GM21390 (cell line): ENCODE measurements at regions not wholly inside any gene's neighbourhood (a gene's known extent, or its start where the extent isn't known, plus 50 kb on each side); places are given as distances from the start of the nearest gene placed in this dataset.
"Not testable (repeated sequence)": the region's sequence is repeated elsewhere in the genome, so short reads cannot be mapped to it uniquely, and the experiment has no call there.

Experiments
- ATAC-seq: cut with Tn5 transposase; IDR thresholded peaks from one replicate; pipeline ENCODE4 v1.9.1; 2021; ENCODE audit not compliant: unreplicated experiment

DNA sequence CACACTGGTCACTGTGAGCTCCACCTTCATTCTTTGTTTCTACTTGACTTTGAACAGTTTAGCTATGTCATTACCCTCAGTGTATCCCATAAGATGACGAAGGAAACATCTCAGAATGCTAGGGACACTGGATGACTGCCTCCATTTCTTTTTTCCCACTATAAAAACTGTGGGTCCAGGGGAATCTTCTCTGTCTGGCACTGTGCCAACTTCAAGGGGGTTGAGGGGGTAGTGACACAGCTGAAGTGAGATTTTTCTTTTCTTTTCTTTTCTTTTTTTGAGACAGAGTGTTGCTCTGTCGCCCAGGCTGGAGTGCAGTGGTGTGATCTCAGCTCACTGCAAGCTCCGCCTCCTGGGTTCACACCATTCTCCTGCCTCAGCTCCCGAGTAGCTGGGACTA lies 302.6 kb upstream of the TARS1 start:
- ATAC-seq: not testable (repeated sequence)

DNA sequence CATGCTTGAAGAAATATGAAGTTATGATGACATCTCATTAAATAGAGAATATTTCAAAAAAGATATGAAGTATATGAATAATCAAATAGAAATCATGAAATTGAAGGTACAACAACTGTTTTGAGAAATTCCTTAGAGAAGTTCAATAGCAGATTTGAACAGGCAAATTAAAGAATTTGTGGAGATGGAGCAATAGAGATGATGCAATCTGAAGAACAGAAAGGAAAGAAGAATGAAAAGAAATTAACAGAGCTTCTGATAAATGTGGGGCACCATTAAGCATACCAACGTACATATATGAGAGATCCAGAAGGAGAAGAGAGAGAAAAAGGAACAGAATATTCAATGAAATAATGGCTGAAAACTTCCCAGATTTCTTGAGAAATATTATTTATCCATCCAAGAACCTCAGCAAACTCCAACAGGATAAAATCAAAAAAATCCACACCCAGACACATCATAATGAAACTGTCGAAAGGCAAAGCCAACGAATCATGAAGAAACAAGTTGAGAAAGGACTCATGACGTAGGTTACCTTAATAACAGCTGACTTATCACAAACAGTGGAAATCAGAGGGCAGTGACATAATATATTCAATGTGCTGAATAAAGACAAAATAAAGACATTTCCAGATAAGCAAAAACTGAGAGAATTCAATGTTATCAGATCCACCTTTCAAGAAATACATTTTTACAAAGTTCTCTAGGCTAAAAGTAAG lies 297.2 kb upstream of the TARS1 start:
- ATAC-seq: no peak

DNA sequence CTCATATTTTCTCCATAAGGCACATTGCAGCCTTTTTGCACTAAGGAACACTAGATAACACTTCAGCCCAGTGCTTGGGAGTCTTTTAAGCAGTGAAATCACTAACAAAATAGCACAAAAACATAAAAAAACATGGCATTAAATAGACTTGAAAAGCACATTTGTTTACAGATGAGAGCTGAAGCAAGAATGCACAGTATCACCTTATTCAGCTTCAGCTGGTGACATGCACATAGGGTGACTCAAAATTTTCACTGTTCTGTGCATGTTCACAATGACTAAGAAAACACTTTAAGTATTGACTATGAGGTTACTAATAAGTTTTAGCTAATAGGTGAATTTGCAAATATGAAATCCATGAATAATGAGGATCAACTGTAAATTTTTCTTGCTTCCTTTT lies 293.9 kb upstream of the TARS1 start:
- ATAC-seq: no peak

DNA sequence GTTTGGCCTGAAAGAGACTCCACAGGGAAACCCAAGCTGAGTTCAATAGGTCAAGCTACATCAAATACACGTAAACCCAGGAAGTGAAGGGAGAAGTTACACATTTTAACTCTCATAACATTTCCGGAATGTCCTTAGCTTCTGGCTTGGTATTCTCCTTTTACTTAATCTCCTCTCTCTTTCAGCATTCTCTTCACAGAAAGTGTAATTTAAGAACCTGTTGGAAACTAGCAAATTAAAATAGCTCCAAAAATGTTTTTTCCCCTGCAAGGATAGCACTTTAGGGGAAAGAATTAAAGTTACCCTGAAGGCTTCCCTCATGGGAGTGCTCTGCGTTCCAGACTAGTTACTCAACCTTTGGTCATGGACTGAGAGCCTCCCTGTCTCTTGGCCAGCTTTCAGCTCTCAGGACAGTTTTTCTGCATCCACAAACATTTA lies 292.7 kb upstream of the TARS1 start:
- no peak for ATAC-seq

DNA sequence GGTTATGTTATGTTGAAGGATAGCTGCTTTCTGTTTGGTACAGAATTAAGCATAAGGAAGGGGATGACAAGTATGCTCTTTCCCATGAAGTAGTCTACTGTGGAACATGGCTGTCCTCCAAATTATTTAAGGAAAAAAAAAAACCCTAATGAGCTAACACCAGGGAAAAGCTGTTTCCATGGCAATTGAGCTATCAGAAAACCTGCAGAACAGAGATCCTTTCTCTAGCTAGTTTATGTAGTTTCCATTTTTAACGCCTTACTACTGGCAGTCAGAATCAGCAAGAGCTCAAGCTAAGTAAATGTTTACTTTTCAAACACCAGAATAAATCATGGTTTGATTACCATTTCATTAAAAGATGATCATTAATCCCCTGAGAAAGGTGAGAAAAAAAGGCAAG lies 287.4 kb upstream of the TARS1 start:
- no peak for ATAC-seq

DNA sequence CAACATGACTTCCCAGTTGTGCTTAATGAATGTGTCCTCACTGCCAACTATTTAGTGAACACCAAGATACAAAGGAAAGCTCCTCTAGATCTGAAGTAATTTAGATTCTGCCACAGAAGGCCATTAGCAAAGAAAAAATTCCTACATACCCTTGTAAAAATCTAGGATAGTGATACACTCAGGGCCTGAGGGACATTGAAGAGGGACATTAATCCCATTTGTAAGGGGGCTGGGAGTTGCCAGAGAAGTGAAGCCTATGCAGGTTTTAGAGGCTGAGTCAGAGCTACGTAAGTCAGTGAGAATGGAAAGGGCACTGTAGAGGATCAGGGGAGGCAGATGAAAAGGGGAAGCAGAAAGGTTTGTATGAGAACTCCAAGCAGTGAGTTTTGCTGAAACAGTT lies 286.9 kb upstream of the TARS1 start:
- ATAC-seq: no peak

DNA sequence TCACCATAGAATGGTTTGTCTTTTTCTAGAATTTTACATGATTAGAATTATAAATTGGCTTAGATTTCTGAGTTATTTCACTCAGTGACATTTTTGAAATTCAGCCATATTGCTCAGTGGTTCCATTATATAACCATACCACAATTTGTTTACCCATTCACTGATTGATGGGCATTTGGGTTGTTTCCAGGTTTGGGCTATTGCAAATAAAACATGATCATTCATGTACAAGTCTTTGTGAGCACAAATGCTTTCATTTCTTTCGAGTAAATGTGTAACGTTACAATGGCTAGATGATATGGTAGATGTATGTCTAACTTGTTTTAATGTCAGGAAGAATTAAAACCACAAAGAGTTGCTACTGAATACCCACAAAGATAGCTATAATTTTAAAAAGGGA lies 279.9 kb upstream of the TARS1 start:
- no peak for ATAC-seq

DNA sequence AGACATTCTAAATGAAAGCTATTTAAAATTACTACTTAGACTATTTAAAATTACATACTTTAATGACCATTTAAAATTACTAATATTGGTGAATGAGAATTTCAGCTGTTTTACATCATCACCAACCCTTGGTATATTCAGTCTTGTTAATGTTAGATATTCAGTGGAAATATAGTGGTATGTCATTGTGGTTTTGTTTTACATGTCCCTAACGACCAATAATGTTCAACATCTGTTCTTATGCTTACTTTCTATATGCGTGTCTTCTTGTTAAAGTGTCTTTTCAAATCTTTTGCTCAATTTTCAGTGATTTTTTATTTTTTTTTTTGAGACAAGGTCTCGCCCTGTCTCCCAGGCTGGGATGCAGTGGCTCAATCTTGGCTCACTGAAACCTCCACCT lies 279.3 kb upstream of the TARS1 start:
- no peak for ATAC-seq

DNA sequence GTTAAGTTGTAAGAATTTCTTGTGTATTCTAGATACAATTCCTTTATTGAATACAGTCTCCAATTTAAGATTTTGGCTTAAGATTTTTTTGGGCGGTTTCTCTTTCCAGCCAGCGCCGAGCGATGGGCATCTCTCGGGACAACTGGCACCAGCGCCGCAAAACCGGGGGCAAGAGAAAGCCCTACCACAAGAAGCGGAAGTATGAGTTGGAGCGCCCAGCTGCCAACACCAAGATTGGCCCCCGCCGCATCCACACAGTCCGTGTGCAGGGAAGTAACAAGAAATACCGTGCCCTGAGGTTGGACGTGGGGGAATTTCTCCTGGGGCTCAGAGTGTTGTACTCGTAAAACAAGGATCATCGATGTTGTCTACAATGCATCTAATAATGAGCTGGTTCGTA lies 278.7 kb upstream of the TARS1 start:
- ATAC-seq: no peak

DNA sequence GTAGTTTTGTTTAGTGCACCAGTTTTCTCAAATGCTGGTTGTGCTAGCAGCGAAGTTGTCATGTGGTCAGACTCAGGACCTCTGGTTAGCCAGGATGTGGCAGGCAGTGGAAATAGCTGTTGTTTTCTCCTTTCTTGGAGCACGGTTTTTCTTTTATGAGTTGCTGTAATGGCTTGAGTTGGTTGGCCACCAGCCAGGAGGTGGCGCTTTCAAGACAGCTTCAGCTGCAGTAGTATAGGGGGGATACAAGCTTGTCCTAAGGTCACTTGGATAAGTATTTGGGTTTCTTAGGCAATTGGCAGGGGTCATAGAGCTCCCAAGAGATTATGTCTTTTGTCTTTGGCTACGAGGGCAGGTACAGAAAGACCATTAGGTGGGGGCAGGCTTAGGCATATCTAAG lies 274.2 kb upstream of the TARS1 start:
- no peak for ATAC-seq

DNA sequence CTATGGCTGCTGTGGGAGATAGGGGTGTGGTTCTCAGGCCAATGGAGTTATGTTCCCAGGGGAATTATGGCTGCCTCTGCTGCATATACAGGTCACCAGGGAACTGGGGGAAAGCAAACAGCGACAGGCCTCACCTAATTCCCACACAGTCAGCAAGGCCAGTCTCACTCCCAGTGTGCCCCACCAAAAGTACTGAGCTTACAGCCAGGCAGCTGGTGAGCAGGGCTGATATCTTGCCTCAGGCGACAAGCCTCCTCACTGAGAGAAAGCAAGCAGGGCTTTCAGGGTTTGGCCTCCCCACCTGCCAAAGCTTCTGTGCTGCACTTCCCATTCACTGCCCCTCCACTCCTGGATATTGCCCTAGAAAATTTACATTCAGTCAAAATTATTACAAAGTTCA lies 273.8 kb upstream of the TARS1 start:
- no peak for ATAC-seq

DNA sequence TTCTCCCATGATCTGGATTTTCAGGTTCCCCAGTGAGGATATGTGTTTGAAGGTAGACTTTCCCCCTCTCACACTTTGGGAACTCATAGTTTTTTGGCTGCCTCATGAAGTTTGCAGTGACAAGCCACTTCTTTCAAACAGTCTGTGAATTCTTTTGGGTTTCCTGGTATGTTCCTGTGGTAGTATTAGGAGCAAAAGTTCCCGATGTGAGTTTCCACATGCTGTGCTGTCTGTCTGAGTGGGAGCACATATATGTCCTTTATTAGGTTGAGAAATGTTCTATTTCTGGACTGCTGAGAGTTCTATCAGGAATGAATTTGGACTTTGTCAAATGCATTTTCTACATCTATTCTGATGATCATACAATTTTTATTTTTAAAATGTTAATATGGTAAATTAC lies 273.2 kb upstream of the TARS1 start:
- ATAC-seq: no peak

DNA sequence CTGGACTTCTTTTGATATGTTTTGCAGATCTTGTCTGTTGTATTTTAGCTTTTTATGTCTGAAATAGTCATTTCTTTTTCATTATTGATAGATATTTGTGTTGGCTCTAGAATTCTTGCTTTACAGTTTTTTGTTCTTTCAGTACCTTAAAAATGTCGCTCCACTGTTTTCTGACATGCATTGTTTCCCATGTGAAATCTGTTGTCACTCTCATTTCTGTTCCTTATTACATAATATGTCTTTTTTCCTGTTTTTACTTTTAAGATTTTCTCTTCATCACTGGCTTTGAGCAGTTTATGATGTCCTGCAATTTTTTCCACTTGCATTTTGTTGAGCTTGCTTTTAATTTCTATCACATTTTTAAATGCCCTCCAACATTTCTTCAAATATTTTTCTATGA lies 270.4 kb upstream of the TARS1 start:
- no peak for ATAC-seq

DNA sequence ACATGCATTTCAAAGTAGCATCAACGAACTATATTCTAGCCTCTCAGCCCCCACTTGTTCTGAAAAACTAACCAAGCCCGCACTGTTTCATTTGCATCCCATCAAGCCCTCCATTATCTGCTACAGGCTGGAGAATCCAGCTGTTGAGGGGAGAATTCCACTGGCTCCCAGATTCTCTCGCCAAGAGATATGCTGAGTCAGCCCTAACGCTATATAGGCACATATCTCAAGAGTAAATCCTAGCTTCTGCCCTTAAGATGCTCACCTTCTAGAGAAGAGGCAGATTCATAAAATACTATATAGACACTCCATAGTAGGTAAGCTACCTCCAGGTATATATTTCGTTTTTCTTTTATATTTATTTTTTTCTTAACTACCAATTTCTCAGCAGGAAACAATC lies 266.4 kb upstream of the TARS1 start:
- ATAC-seq: no peak

DNA sequence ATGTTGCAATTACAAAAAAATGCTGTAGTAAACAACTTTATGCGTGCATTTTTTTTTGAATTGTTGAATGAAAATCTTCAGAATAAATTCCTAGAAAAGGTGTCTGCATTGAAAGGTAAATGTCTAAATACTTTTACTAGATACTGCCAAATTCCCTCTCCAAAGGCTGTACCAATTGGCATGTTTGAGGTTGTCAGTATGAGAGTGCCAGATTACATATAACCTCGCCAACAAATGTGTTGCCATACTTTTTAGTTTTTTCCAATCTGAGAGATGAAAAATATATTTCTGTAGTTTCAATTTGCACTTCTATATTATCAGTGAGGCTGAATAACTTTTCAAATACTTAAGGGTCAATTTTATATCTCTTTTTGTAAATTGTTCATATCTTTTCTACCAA lies 261.5 kb upstream of the TARS1 start:
- ATAC-seq: no peak

DNA sequence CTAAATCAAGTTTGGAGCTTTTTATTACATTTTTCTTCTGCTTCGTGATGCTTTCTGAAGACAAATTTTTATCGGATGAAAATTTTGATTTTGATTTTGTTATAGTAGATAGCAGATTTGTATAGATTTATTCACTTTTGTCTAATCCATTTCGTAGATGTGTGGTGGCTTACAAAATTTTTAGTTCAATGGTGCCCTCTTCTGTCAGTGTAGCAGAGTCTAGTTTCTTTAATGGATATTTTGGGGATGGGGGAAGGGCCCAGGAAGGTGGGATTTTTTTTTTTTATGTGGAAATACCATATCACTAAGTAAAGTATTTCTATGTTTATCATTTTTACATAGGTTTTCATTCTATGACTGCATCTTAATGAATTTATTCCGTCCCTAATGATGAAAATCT lies 259.9 kb upstream of the TARS1 start:
- ATAC-seq: no peak

DNA sequence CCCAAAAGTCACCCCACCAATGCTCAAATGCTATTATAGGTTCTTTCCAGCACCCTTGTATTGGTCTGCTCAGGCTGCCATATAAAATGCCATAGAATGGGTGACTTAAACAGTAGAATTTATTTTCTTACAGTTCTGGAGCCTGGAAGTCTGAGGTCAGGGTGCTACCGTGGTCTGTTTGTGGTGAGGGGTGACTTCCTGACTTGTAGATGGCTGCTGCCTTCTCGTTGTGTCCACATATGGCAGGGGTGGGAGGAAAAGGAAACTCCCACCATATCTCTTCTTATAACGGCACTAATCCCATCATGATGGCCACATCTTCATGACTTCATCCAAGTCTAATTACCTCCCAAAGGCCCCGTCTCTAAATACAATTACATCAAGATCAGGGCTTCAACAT lies 257.8 kb upstream of the TARS1 start:
- ATAC-seq: no peak

DNA sequence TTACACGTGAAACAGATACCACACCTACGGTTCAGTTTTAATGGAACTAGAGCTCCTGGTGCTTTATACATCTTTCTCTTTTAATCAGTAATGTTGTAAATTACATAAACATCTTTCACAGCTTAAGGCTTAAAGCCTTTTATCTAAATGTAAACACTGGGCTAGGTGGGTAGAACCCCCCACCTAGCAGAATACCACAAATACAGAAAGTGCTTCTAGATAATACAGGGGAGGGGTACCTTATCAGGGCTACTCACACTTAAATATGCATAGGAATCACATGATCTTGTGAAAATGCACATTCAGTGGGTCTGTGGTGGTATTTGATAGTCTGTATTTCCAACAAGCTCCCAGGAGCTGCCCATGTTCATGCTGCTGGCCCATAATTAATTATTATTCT lies 256.4 kb upstream of the TARS1 start:
- ATAC-seq: no peak

DNA sequence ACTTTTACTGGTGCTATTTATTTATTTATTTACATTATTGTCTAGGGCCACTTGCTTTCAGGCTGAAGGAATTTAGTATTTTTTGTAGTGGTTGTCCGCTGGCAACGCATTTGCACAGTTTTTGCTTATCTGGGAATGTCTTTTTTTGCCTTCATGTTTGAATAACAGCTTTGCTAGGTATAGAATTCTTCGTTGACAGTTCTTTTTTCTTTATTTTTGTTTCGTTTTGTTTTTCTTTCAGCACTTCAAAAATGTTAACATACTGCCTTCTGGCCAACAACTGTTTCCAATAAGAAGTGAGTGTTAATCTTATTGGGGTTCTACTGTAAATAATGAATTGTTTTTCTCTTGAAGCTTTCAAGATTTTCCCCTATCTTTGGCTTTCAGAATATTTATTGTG lies 252.7 kb upstream of the TARS1 start:
- ATAC-seq: no peak

DNA sequence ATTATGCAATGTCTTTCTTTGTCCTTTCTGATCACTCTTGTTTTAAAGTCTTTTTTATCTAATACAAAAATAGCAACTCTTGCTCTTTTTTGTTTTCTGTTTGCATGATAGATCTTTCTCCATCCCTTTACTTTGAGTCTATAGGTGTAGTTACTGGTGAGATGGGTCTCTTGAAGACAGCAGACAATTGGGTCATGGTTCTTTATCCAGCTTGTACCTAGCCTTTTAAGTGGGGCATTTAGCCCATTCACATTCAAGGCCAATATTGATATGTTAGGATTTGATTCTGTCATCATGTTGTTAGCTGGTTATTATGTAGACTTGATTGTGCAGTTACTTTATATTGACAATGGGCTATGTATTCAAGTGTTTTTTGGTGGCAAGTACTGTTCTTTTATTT lies 245.9 kb upstream of the TARS1 start:
- no peak for ATAC-seq

DNA sequence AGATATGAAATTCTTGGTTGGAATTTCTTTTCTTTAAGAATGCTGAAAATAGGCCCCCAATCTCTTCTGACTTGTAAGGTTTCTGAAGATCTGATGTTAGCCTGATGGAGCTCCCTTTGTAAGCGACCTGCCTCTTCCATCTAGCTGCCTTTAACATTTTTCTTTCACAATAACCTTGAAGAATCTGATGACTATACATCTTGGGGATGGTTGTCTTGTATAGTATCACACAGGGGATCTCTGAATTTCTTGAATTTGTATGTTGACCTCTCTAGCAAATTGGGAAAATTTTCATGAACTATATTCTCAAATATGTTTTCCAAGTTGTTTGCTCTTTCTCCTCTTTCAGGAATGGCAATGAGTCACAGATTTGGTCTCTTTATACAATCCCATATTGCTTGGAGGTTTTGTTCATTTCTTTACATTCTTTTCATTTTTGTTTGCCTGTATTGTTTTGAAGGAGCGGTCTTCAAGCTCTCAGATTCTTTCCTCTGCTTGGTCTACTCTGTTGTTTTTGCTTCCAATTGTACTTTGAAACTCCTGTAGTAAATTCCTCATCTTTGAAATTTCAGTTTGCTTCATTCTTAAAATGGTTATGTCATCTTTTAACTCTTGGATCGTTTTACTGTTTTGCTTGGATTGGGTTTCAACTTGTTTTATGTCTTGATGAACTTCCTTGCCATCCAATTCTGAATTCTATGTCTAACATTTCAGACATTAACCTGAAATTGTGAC lies 245.2 kb upstream of the TARS1 start:
- ATAC-seq: no peak

DNA sequence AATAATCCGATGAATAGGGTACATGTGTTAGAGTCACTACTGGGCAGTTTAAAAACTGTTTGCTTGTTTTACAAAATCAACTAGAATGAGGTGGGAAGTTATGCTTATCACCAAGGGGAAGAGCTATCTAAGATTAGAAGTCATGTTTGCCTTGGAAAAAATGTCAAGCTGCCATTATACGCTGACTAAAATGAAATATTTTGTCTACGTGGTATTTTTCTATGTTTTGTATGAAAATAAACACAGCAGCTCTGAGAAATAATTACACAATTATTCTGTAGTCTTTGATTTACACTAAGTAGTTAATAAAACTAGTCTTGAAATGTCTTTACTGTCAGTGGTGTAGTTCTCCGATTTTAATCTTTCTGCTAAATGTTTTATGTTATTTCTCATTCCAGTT lies 241.9 kb upstream of the TARS1 start:
- no peak for ATAC-seq

DNA sequence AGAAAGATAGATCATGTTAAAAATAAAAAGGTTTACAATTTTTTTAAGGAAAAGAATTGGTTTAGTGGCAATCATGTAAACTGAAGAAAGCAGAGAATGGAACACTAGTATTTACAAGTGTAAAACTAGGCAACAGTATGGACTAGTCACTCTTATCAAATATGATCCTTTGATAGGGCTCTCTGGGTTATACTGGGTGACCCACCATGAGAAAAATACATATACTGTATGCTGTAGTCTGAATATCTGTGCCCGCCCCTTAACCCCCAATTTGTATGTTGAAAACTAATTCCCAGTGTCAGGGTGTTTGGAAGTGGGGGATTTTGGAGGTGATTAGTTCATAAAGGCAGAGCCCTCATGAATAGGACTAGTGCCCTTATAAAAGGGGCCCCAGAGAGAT lies 236.8 kb upstream of the TARS1 start:
- no peak for ATAC-seq
